Parathyroid adenoma (tissue), 2 donors: ENCODE measurements at regions not wholly inside any gene's neighbourhood (a gene's known extent, or its start where the extent isn't known, plus 50 kb on each side); places are given as distances from the start of the nearest gene placed in this dataset.

Experiments used
- H2AFZ ChIP-seq: fragments of 300-600 bp; sonication (generic); one replicate; pipeline ENCODE4 v1.7.0; 2017; ENCODE audit warnings: antibody characterized with exemption, mild to moderate bottlenecking
- H3K27ac ChIP-seq: fragments of 300-600 bp; sonication (generic); one replicate; pipeline ENCODE4 v1.7.0; 2017
- H3K27me3 ChIP-seq: fragments of 300-600 bp; sonication (generic); one replicate; pipeline ENCODE4 v1.7.0; 2017; ENCODE audit warnings: low read length; ENCODE audit not compliant: control insufficient read depth, insufficient read depth
- H3K36me3 ChIP-seq: fragments of 300-600 bp; sonication (generic); one replicate; pipeline ENCODE4 v1.7.0; 2017; ENCODE audit warnings: low read length; ENCODE audit not compliant: control insufficient read depth, insufficient read depth
- H3K4me1 ChIP-seq: fragments of 300-600 bp; sonication (generic); one replicate; pipeline ENCODE4 v1.7.0; 2017; ENCODE audit warnings: control low read depth
- H3K4me2 ChIP-seq: fragments of 300-600 bp; sonication (generic); one replicate; pipeline ENCODE4 v1.7.0; 2017; ENCODE audit warnings: low read length
- H3K4me3 ChIP-seq: fragments of 300-600 bp; sonication (generic); one replicate; pipeline ENCODE4 v1.7.0; 2017; ENCODE audit warnings: low read depth, low read length
- H3K79me2 ChIP-seq: fragments of 300-600 bp; sonication (generic); one replicate; pipeline ENCODE4 v1.7.0; 2017; ENCODE audit warnings: control low read depth
- H3K9ac ChIP-seq: fragments of 300-600 bp; sonication (generic); one replicate; pipeline ENCODE4 v1.7.0; 2017; ENCODE audit warnings: mild to moderate bottlenecking
- H3K9me3 ChIP-seq: fragments of 300-600 bp; sonication (generic); one replicate; pipeline ENCODE4 v1.7.0; 2017; ENCODE audit warnings: low read length; ENCODE audit not compliant: control insufficient read depth
- CTCF ChIP-seq: fragments of 300-600 bp; sonication (generic); IDR thresholded peaks from one replicate; pipeline ENCODE4 v1.7.0; 2017; ENCODE audit warnings: antibody characterized with exemption, mild to moderate bottlenecking
- donor health status: primary hyperparathyroidism.

- Histone ChIP-seq H3K36me3 (no peaks in the 10 kb centered on the region), H3K4me1 (peaks cover 2% of the 10 kb centered on the region), H2AFZ (no peak overlapping the region), H3K27ac (peak overlapping the region; percentile 32), H3K9ac (no peak overlapping the region), H3K4me2 (peak overlapping the region; percentile 82), H3K4me3 (peak overlapping the region; percentile 66), H3K79me2 (peaks cover 30% of the 10 kb centered on the region), H3K27me3 (no peaks in the 10 kb centered on the region), H3K9me3 (no peaks in the 10 kb centered on the region)
- no peak for TF ChIP-seq CTCF
Observed at GRCh38 chr22:46071451-46072109, 78.7 kb upstream of the PPARA start.

- Histone ChIP-seq H3K27me3 (no peaks in the 10 kb centered on the region), H3K4me1 (peaks cover 2% of the 10 kb centered on the region), H3K27ac (peak overlapping the region; percentile 51), H3K9me3 (no peaks in the 10 kb centered on the region), H3K4me3 (peak overlapping the region; percentile 66), H3K9ac (no peak overlapping the region), H3K79me2 (peaks cover 34% of the 10 kb centered on the region), H2AFZ (peak overlapping the region; percentile 33), H3K36me3 (no peaks in the 10 kb centered on the region), H3K4me2 (peak overlapping the region; percentile 82)
- TF ChIP-seq CTCF = no peak
Observed at GRCh38 chr22:46072110-46072881, 78.0 kb upstream of the PPARA start.

GRCh38 chr22:46072981-46073682 lies 77.2 kb upstream of the PPARA start:
- peak overlapping the region; percentile 66 for H3K4me3 ChIP-seq
- peaks cover 2% of the 10 kb centered on the region for H3K4me1 ChIP-seq
- no peak for TF ChIP-seq CTCF
- H3K4me2 ChIP-seq = peak overlapping the region; percentile 82
- no peaks in the 10 kb centered on the region for H3K36me3 ChIP-seq
- H3K27ac ChIP-seq = peak overlapping the region; percentile 51
- no peak overlapping the region for H2AFZ ChIP-seq
- H3K79me2 ChIP-seq = peaks cover 40% of the 10 kb centered on the region
- no peak overlapping the region for H3K9ac ChIP-seq
- no peaks in the 10 kb centered on the region for H3K27me3 ChIP-seq
- no peaks in the 10 kb centered on the region for H3K9me3 ChIP-seq

GRCh38 chr22:46073683-46074504 lies 76.4 kb upstream of the PPARA start:
- Histone ChIP-seq H3K27ac (peak overlapping the region; percentile 15), H3K79me2 (peaks cover 41% of the 10 kb centered on the region), H2AFZ (no peak overlapping the region), H3K9me3 (no peaks in the 10 kb centered on the region), H3K27me3 (no peaks in the 10 kb centered on the region), H3K36me3 (no peaks in the 10 kb centered on the region), H3K9ac (no peak overlapping the region), H3K4me1 (peaks cover 2% of the 10 kb centered on the region), H3K4me3 (peak overlapping the region; percentile 66), H3K4me2 (peak overlapping the region; percentile 82)
- no peak for TF ChIP-seq CTCF
